ENCODE measurements at regions not wholly inside any gene's neighbourhood (a gene's known extent, or its start where the extent isn't known, plus 50 kb on each side); places are given as distances from the start of the nearest gene placed in this dataset.

GRCh38 chr3:21138085-21138484 is 612.9 kb downstream of the ZNF385D start:
- no peaks in the 10 kb centered on the region for H3K79me2 ChIP-seq (ENCODE audit: insufficient read depth, low read length)
- H3K9me2 ChIP-seq (replicated peaks; ENCODE audit: low read depth, low read length) = no peaks in the 10 kb centered on the region
- H3K36me3 ChIP-seq (ENCODE audit: insufficient read depth, low read length) = no peaks in the 10 kb centered on the region
- TF ChIP-seq CTCF (conservative IDR thresholded peaks at IDR 0.05; ENCODE audit: low read length) = no peak
- no peaks in the 10 kb centered on the region for H3K4me1 ChIP-seq (ENCODE audit: insufficient read depth, low read length, poor library complexity, severe bottlenecking)
- no peak overlapping the region for H3K4me2 ChIP-seq (ENCODE audit: low read depth, low read length, poor library complexity, severe bottlenecking)
- H3K9me3 ChIP-seq (ENCODE audit: insufficient read depth, low read depth, low read length) = no peaks in the 10 kb centered on the region
- H3K27me3 ChIP-seq (ENCODE audit: insufficient read depth, low read length, poor library complexity, severe bottlenecking) = no peaks in the 10 kb centered on the region
- no peak overlapping the region for H3K9ac ChIP-seq (ENCODE audit: low read depth, low read length, poor library complexity, severe bottlenecking)
- no peak overlapping the region for H3K4me3 ChIP-seq (ENCODE audit: low read length, poor library complexity, severe bottlenecking)
- H4K20me1 ChIP-seq (ENCODE audit: insufficient read depth, low read length, poor library complexity, severe bottlenecking) = no peaks in the 10 kb centered on the region
- H3F3A ChIP-seq (ENCODE audit: low read depth) = no peaks in the 10 kb centered on the region
- H2AFZ ChIP-seq (ENCODE audit: low read length) = no peak overlapping the region

DNA sequence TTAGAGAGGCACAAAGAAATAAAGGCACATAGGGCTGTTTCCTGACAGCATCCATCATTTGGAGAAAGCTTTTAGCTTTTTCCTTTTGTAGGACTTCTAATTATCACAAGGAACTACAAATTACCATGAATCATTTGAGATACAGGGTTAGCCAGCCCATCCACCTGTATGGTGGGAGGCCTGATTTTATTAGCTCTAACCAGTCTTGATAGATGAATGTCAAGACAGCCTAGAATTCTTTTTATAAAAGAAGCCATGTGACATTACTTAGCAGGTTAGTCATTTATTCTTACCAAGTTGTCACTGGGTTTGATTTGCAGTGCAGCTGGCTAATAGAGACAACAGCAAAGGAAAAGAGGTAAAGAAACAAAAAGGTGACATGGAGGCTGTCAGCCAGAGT is 618.1 kb downstream of the ZNF385D start:
- H3K9me2 ChIP-seq (replicated peaks; ENCODE audit: low read depth, low read length) = no peaks in the 10 kb centered on the region
- H4K20me1 ChIP-seq (ENCODE audit: insufficient read depth, low read length, poor library complexity, severe bottlenecking) = no peaks in the 10 kb centered on the region
- H2AFZ ChIP-seq (ENCODE audit: low read length) = no peak overlapping the region

DNA sequence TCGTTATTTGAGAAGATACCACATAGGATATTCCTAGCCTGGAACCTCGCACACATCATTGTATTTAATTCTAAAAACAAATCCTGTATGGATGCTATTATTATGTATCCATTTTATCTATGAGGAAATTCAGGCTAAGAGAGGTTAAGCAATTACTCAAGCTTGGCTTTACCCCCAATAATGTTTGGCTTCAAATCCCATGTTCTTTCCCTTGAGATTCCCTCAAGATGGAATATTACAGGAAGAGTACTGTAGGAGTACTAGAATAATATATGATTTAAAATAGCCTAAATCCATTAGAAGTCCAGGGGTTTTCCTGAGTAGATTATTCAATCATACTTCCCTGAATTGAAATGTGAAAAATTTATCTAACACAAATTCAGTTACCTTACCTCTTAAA is 630.2 kb downstream of the ZNF385D start:
- Histone ChIP-seq H2AFZ (ENCODE audit: low read length) (no peak overlapping the region), H3K27me3 (ENCODE audit: insufficient read depth, low read length, poor library complexity, severe bottlenecking) (no peaks in the 10 kb centered on the region), H3K4me2 (ENCODE audit: low read depth, low read length, poor library complexity, severe bottlenecking) (no peak overlapping the region), H3K79me2 (ENCODE audit: insufficient read depth, low read length) (no peaks in the 10 kb centered on the region), H3K4me1 (ENCODE audit: insufficient read depth, low read length, poor library complexity, severe bottlenecking) (no peaks in the 10 kb centered on the region), H3K4me3 (ENCODE audit: low read length, poor library complexity, severe bottlenecking) (no peak overlapping the region), H3F3A (ENCODE audit: low read depth) (no peaks in the 10 kb centered on the region), H3K9ac (ENCODE audit: low read depth, low read length, poor library complexity, severe bottlenecking) (no peak overlapping the region), H4K20me1 (ENCODE audit: insufficient read depth, low read length, poor library complexity, severe bottlenecking) (no peaks in the 10 kb centered on the region), H3K36me3 (ENCODE audit: insufficient read depth, low read length) (no peaks in the 10 kb centered on the region), H3K9me3 (ENCODE audit: insufficient read depth, low read depth, low read length) (no peaks in the 10 kb centered on the region), H3K9me2 (replicated peaks; ENCODE audit: low read depth, low read length) (no peaks in the 10 kb centered on the region)
- no peak for TF ChIP-seq CTCF (conservative IDR thresholded peaks at IDR 0.05; ENCODE audit: low read length)

More for the DNA sequence above, 618.1 kb downstream of the ZNF385D start:
- H3K27me3 ChIP-seq (ENCODE audit: insufficient read depth, low read length, poor library complexity, severe bottlenecking) = no peaks in the 10 kb centered on the region
- no peaks in the 10 kb centered on the region for H3K36me3 ChIP-seq (ENCODE audit: insufficient read depth, low read length)
- H3K79me2 ChIP-seq (ENCODE audit: insufficient read depth, low read length) = no peaks in the 10 kb centered on the region
- no peaks in the 10 kb centered on the region for H3K4me1 ChIP-seq (ENCODE audit: insufficient read depth, low read length, poor library complexity, severe bottlenecking)
- H3K4me2 ChIP-seq (ENCODE audit: low read depth, low read length, poor library complexity, severe bottlenecking) = no peak overlapping the region
- TF ChIP-seq EZH2phosphoT487 (IDR thresholded peaks at IDR 0.05; ENCODE audit: borderline replicate concordance) = no peak
- no peak for TF ChIP-seq CTCF (conservative IDR thresholded peaks at IDR 0.05; ENCODE audit: low read length)
- H3K9me3 ChIP-seq (ENCODE audit: insufficient read depth, low read depth, low read length) = no peaks in the 10 kb centered on the region
- no peak overlapping the region for H3K9ac ChIP-seq (ENCODE audit: low read depth, low read length, poor library complexity, severe bottlenecking)
- no peaks in the 10 kb centered on the region for H3F3A ChIP-seq (ENCODE audit: low read depth)
- H3K4me3 ChIP-seq (ENCODE audit: low read length, poor library complexity, severe bottlenecking) = no peak overlapping the region

All from Loucy (cell line).